ENCODE measurements at regions not wholly inside any gene's neighbourhood (a gene's known extent, or its start where the extent isn't known, plus 50 kb on each side); places are given as distances from the start of the nearest gene placed in this dataset.
A peak's percentile ranks its signal among the peaks of the same experiment; 100 is the strongest.

- no peak for FAIRE-seq
Measured at GRCh38 chr5:110150199-110150598, 460.5 kb downstream of the MAN2A1 start.

GRCh38 chr5:110159202-110159601 lies 469.5 kb downstream of the MAN2A1 start:
- FAIRE-seq = no peak

DNA sequence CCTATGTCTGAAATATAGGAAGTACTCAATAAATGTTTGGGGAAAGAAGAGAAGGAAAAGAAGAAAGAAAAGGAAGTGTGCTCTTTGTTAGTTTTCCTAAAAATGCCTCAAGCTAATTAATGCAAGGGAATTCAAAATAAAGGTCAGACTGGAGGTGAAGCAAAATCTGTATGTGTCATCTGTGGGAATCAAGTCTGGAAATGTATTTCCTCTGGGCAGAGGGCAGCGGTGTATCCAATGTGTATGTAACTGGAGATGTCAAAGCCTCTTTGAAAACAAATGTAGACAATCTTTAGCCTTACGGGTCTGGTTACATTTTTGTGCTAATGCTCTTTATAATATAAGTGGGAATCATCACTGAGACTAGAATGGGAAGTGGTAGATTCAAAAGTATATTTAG lies 471.4 kb downstream of the MAN2A1 start:
- no peak for FAIRE-seq

GRCh38 chr5:110165366-110165765 lies 475.6 kb downstream of the MAN2A1 start:
- FAIRE-seq = no peak

DNA sequence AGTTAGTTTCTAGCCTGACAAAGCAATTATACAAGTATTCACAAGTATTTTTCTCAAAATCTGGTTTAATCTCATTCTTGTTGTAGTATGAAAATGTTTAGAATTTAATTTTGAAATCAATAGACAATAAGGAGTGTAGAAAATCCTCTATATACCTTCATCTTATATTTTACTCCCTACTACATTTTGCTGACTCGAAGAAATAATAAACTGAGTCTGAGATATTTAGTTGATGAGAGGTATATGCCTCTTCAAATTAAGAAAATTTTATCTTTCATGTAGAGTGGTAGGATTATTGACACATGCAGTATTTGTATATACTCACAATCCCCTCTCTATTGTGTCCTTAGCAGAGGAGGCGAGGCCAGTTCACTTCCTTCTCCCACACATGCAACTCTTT lies 477.7 kb downstream of the MAN2A1 start:
- no peak for FAIRE-seq

- FAIRE-seq = no peak
Measured at GRCh38 chr5:110169461-110169860, 479.7 kb downstream of the MAN2A1 start.

DNA sequence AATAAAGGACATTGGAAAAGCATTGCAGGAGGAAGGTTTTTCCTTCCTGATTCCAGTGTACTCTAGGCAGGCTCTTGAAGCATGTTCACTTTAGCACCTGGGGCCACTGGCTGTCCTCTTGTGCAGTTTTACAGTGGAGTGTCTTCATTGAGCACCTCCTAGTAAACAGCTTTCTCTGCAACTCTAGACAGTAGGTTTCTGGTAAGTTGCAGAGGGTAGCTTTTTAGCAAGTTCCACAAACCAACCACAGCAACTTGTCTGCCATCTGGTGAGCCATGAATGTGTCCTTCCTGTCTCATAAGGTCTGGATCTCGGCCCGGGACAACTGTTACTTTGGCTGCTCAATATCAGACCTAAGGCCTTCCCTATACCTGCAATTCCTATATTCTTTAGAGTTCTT lies 488.0 kb downstream of the MAN2A1 start:
- no peak for FAIRE-seq

DNA sequence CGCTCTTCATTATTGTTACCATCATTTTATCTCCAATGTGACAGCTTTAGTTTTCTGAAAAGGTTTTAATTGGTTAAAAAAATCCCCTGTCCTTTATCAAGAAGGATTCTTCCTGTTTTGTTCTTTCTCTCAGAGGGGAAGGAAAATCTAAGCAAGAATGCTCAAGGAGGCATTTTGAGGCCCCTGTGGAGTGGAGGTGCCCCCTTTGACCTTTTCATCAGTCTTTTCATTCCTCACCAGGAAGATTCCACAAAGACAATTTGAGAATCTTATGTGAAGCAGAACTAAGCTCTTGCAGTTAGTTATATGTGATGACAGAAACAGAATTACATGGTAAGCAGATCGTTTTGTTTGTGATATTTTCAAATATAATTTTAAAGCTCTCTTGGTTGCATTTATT lies 489.6 kb downstream of the MAN2A1 start:
- FAIRE-seq = no peak

GRCh38 chr5:110194191-110194590 lies 504.5 kb downstream of the MAN2A1 start:
- FAIRE-seq = no peak

DNA sequence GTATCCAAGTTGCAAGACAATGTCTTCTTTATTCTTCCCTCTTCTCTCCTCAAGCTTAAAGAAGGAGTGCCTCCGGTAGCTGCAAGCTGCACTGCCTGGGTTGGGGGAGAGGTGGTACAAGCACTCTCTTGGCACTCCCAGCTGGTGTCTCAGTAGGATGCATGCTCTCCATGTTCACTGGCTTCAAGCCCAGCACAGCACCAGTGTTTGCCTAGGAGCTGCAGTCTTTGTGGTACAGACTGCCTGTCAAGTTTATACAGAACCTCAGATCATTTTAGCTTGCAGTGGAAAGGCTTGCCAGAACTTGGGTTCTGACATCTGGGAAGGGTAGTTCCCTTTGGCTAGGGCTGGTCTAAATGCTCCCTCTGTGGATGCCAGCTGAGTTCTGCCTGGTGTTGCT lies 505.6 kb downstream of the MAN2A1 start:
- FAIRE-seq = no peak

DNA sequence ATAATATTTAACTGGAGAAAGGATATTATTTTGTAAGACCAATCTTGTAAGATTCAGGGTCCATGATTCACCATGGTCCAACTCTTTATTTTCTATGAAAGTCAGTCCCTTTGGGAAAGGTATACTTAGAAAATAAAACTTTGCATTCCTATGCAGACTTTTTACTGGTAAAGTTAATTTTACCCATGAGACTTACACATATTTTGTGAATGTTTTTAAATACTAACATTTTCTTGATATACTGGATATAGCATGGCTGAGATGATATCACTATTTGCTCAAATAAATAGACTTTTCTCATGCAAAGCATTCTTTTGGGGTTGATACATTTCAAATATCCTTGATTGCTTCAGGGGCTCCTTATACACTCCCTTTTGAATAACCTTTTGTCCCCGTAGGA lies 512.1 kb downstream of the MAN2A1 start:
- no peak for FAIRE-seq

GRCh38 chr5:110203661-110204060 lies 513.9 kb downstream of the MAN2A1 start:
- FAIRE-seq = no peak

DNA sequence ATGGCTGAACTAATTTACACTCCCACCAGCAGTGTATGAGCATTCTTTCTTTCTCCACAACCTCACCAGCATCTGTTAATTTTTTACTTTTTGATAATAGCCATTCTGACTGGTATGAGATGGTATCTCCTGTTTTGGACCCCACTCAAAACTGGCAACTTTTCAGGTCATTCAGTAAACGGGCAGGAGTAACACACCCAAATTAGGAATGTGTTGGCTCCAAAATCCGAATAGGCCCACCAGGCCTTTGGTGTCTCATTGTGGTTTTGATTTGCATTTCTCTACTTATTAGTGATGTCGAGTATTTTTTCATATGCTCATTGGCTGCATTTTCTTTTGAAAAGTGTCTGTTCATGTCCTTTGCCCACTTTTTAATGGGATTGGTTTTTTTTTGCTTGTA lies 517.1 kb downstream of the TMEM232 start:
- FAIRE-seq = no peak

DNA sequence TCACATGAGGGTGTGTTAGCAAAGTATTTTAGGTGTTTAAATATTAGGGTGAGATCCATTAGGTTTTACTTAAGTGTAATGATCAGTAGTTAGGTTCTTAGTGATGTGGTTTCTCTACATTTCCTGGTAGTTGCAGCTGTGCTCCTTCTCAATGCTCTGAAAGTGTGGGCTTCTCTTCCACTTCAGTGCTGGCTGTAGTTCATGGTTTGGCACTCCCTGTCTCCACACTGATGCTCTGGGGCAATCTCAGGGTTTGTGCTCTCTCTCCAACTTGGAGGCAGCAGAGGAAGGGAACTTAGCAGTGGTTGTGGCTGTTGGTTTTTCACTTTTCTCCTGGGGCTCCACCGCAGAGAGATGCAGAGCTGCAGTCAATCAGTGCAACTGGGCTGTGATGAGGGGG lies 507.5 kb downstream of the TMEM232 start:
- no peak for FAIRE-seq

DNA sequence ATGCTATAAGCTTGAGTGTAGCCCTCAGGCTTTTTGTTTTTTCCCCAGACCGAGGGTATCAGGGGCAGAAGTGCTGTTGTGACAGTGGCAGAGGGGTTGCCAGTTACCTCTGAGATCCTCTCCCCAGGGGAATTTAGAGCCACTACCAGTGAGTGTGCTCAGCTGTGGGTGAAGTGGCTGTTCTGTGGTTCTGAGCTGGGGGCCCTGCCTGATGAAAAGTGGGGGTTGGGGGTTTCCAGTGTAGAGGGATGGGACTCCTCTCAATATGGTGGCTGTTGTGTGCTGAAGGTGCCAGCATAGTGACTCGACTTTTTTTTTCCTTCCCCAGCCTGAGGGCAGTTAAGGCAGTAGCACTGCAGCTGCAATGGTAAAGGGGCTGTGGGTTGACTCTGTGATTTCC lies 506.7 kb downstream of the TMEM232 start:
- FAIRE-seq = no peak

- FAIRE-seq = no peak
Measured at GRCh38 chr5:110221036-110221435, 505.4 kb downstream of the TMEM232 start.

- FAIRE-seq = no peak
Measured at GRCh38 chr5:110224050-110224449, 502.4 kb downstream of the TMEM232 start.

DNA sequence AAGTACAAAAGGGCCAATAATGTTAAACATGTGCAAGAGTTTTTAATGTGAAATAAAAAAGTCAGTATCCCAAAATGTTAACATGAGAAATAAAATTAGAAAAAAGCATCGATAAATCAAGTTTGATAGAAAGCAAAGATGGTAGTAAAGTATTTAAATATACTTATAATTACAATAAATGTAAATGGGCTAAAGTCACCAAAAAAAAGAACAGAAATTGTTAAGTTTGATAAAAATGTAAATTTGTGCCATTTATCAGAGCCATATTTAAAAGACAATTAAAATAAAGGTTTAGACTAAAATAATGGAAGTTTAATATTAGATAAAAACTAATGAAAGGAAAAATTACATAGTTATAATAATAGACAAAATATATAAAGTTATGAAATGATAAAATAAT lies 500.5 kb downstream of the TMEM232 start:
- peak; percentile 83 for FAIRE-seq

DNA sequence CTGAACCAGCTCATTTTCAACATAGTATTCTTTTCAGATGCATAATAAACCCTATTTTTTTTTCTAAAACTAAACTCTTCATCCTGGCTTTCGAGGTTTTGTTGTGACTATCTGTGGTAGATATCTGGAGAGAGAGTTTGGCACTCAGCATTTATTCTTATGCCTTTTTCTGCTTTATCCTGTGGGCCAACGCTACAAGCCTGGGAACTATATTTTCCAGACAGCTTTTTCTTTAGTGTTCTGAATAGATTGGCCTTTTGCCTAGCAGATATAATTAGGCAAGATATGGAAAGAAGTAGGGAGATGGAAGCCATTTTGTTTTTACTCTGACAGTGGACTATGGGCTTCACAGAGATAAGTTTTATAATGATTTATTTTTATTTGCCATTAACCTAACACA lies 486.7 kb downstream of the TMEM232 start:
- no peak for FAIRE-seq

- FAIRE-seq = no peak
Measured at GRCh38 chr5:110242950-110243349, 483.5 kb downstream of the TMEM232 start.

DNA sequence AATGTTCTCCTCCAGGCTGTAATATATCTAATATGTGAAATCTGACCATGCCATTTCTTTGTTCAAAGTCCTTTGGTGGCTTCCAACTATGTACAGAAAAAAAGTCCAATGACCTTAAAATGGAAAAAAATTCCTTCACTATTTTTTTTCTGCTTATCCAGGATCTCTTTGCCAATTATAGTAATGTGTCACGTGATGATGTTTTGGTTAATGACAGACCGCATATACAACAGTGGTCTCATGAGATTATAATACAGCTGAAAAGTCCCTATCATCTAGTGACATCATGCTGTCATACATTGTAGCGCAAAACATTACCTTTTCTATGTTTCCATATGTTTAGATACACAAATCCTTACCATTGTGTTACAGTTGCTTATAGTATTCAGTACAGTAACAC lies 477.6 kb downstream of the TMEM232 start:
- FAIRE-seq = no peak

DNA sequence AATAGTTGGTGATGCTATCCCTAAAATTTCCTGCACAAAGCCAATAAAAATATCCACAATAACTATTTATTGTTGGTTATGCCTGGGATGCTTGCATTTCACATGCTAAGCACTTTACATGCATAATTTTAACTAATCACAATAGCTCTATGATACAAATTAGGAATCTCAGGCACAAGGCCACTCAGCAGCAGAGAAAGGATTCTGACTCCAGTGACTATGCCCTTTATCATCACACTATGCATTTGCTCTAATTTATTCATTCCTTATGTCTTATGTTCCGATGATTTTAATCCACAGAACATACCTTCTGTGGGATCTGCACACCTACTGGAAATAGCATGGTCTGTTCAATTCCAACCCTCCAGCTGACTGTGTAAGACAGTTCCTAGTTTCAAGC lies 476.1 kb downstream of the TMEM232 start:
- FAIRE-seq = no peak

- FAIRE-seq = no peak
Measured at GRCh38 chr5:110250755-110251154, 475.7 kb downstream of the TMEM232 start.

DNA sequence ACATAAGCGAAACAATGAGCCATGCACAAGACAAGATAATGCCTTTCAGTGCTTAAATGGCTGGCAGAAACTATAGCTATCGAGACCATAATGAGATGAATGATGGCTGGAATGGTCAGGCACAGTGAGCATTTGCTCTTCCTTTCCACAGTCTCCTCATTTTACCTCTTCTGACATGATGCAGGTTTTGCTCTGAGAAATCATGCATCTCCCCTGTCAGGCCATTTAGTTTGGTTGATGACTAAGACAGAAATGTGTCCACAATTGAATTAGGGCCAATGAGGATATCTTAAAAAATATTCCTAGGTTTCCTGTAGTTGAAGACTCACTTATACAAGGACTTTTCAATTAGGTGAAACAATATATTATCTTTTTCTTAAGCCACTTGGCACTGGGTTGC lies 475.1 kb downstream of the TMEM232 start:
- no peak for FAIRE-seq

GRCh38 chr5:110255194-110255593 lies 471.3 kb downstream of the TMEM232 start:
- no peak for FAIRE-seq

DNA sequence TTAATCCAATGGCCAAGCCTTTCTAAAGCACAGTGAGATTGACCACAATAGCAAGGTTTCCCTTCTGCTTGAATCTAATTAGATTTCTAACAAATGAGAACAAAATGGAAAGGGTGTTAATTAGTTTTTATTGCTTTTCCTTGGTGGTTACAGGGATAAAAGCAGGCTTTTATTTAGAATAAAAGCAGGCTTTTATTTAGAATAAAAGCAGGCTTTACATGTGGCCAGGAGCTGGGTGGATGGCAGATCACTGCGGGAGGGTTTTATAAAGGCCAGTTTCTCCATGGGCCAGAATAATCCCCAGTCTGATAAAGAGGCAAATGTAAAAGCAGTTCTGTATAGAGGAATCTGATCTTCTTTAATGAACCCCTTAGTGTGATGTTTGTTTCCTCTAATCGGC lies 470.2 kb downstream of the TMEM232 start:
- FAIRE-seq = no peak
